ENCODE measurements at regions not wholly inside any gene's neighbourhood (a gene's known extent, or its start where the extent isn't known, plus 50 kb on each side); places are given as distances from the start of the nearest gene placed in this dataset.

- no peaks in the 10 kb centered on the region for H3K4me1 ChIP-seq (ENCODE audit: insufficient read depth)
- no peak for DNase-seq
- no peaks in the 10 kb centered on the region for H3K36me3 ChIP-seq
- no peak overlapping the region for H3K27ac ChIP-seq
- H3K4me3 ChIP-seq = no peak overlapping the region
- TF ChIP-seq CTCF (IDR thresholded peaks at IDR 0.05) (no peak), POLR2A (IDR thresholded peaks at IDR 0.05) (no peak), EP300 (IDR thresholded peaks at IDR 0.05) (no peak)
- H3K9me3 ChIP-seq = no peaks in the 10 kb centered on the region
- 58 to 63% (median 58%) methylated on average over 24 of the region's 24 CpGs for WGBS, 3 donors
- intact Hi-C loops (cut with DNase I) = no loop called here
- no peaks in the 10 kb centered on the region for H3K27me3 ChIP-seq
Measured at GRCh38 chr7:4343272-4344247, 338.5 kb upstream of the FOXK1 start.

GRCh38 chr7:4345004-4345403, 337.1 kb upstream of the FOXK1 start:
- TF ChIP-seq EP300 (IDR thresholded peaks at IDR 0.05) = no peak
- no peak for TF ChIP-seq CTCF (IDR thresholded peaks at IDR 0.05)
- no peak for TF ChIP-seq POLR2A (IDR thresholded peaks at IDR 0.05)
- Histone ChIP-seq H3K4me1 (ENCODE audit: insufficient read depth) (no peaks in the 10 kb centered on the region), H3K27me3 (no peaks in the 10 kb centered on the region), H3K27ac (no peak overlapping the region), H3K9me3 (no peaks in the 10 kb centered on the region), H3K36me3 (no peaks in the 10 kb centered on the region), H3K4me3 (no peak overlapping the region)
- WGBS, 3 donors = 64 to 92% (median 87%) methylated on average over 5 of the region's 5 CpGs
- intact Hi-C loops (cut with DNase I) = no loop called here
- DNase-seq = no peak

- no peak overlapping the region for H3K4me3 ChIP-seq
- DNase-seq = no peak
Measured at GRCh38 chr7:4352069-4352468, 330.0 kb upstream of the FOXK1 start.

GRCh38 chr7:4361774-4362173, 320.3 kb upstream of the FOXK1 start:
- intact Hi-C loops (cut with DNase I) = no loop called here
- Histone ChIP-seq H3K9me3 (no peaks in the 10 kb centered on the region), H3K36me3 (no peaks in the 10 kb centered on the region), H3K4me1 (ENCODE audit: insufficient read depth) (no peaks in the 10 kb centered on the region), H3K27ac (no peak overlapping the region), H3K27me3 (no peaks in the 10 kb centered on the region), H3K4me3 (no peak overlapping the region)
- TF ChIP-seq EP300 (IDR thresholded peaks at IDR 0.05) (no peak), CTCF (IDR thresholded peaks at IDR 0.05) (no peak), POLR2A (IDR thresholded peaks at IDR 0.05) (no peak)
- no peak for DNase-seq
- 65 to 76% (median 72%) methylated on average over 5 of the region's 5 CpGs for WGBS, 3 donors

More at GRCh38 chr7:4352069-4352468, 330.0 kb upstream of the FOXK1 start:
- no peaks in the 10 kb centered on the region for H3K4me1 ChIP-seq (ENCODE audit: insufficient read depth)
- no peak overlapping the region for H3K27ac ChIP-seq
- WGBS, 3 donors = 90 to 96% (median 93%) methylated on average over 1 of the region's 1 CpG
- intact Hi-C loops (cut with DNase I) = no loop called here
- H3K9me3 ChIP-seq = no peaks in the 10 kb centered on the region
- TF ChIP-seq CTCF (IDR thresholded peaks at IDR 0.05) (no peak), EP300 (IDR thresholded peaks at IDR 0.05) (no peak), POLR2A (IDR thresholded peaks at IDR 0.05) (no peak)
- H3K36me3 ChIP-seq = no peaks in the 10 kb centered on the region
- peaks cover 2% of the 10 kb centered on the region for H3K27me3 ChIP-seq

Data from ovary (tissue), 7 donors.